Nephron progenitor cell (in vitro differentiated cells): ENCODE measurements at regions not wholly inside any gene's neighbourhood (a gene's known extent, or its start where the extent isn't known, plus 50 kb on each side); places are given as distances from the start of the nearest gene placed in this dataset.

Source experiments
- DNase-seq: peaks from one replicate; pipeline ENCODE4 v3.0.0; 2021
- H3K27ac Mint-ChIP-seq: 2 replicates; pipeline ENCODE4 v1.8.0; 2021; ENCODE audit warnings: mild to moderate bottlenecking, moderate library complexity, mixed read lengths
- H3K27me3 Mint-ChIP-seq: 2 replicates; pipeline ENCODE4 v1.8.0; 2021; ENCODE audit warnings: mild to moderate bottlenecking, low read depth, mixed read lengths; ENCODE audit not compliant: poor library complexity
- H3K36me3 Mint-ChIP-seq: 2 replicates; pipeline ENCODE4 v1.8.0; 2021; ENCODE audit warnings: low read depth, mixed read lengths
- H3K4me1 Mint-ChIP-seq: 2 replicates; pipeline ENCODE4 v1.8.0; 2021; ENCODE audit warnings: mixed read lengths
- H3K4me3 Mint-ChIP-seq: 2 replicates; pipeline ENCODE4 v1.8.0; 2021; ENCODE audit warnings: mild to moderate bottlenecking, moderate library complexity, mixed read lengths
- H3K9me3 Mint-ChIP-seq: 2 replicates; pipeline ENCODE4 v1.8.0; 2021; ENCODE audit warnings: mild to moderate bottlenecking, moderate library complexity, mixed read lengths
- TF ChIP-seq, protein P1 (sequence below): fragments of 200-600 bp; sonication (generic); IDR thresholded peaks from 2 replicates; pipeline ENCODE4 v1.5.0; 2021; ENCODE audit warnings: antibody characterized with exemption

DNA sequence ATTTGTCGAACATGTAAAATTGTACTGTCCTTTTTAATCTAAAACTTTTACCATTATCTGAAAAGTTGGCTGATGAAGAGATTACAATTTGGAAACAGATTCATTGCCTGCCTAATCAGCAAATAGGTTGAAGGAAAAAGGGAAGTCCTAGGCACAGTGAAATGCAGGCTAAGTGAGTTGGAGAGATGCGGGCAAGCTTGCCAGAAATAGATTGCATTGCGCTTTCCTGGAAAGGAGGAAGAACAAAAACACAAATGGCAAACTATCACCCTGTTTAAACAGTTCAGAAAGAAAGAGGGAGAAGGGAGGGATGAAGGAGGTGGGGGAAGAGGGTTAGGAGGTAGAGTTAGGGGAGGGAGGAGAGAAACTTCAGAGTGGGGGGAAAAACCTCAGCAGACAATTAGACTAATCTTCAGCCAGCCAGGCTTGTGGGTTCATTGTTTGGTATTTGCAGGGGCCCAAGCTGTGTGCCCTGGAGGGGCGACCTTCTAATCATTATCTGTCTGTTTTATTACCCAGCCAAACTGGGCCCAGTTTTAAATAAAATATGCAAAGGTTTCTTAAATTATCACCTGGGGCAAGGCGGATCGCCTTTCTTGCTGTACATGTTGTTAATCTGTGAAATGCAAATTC, 465.2 kb downstream of the TFAP2B start:
- peaks cover 15% of the 10 kb centered on the region for H3K4me1 Mint-ChIP-seq
- TF ChIP-seq, protein P1, sequence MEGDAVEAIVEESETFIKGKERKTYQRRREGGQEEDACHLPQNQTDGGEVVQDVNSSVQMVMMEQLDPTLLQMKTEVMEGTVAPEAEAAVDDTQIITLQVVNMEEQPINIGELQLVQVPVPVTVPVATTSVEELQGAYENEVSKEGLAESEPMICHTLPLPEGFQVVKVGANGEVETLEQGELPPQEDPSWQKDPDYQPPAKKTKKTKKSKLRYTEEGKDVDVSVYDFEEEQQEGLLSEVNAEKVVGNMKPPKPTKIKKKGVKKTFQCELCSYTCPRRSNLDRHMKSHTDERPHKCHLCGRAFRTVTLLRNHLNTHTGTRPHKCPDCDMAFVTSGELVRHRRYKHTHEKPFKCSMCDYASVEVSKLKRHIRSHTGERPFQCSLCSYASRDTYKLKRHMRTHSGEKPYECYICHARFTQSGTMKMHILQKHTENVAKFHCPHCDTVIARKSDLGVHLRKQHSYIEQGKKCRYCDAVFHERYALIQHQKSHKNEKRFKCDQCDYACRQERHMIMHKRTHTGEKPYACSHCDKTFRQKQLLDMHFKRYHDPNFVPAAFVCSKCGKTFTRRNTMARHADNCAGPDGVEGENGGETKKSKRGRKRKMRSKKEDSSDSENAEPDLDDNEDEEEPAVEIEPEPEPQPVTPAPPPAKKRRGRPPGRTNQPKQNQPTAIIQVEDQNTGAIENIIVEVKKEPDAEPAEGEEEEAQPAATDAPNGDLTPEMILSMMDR, result no peak
- H3K9me3 Mint-ChIP-seq, result peaks cover 7% of the 10 kb centered on the region
- H3K4me3 Mint-ChIP-seq, result no peak overlapping the region
- no peaks in the 10 kb centered on the region for H3K36me3 Mint-ChIP-seq
- H3K27ac Mint-ChIP-seq, result no peak overlapping the region
- peaks cover 2% of the 10 kb centered on the region for H3K27me3 Mint-ChIP-seq
- no peak for DNase-seq

GRCh38 chr6:51285876-51286275, 467.2 kb downstream of the TFAP2B start:
- TF ChIP-seq, protein P1, result no peak
- H3K36me3 Mint-ChIP-seq, result no peaks in the 10 kb centered on the region
- no peak overlapping the region for H3K27ac Mint-ChIP-seq
- H3K4me3 Mint-ChIP-seq, result no peak overlapping the region
- H3K9me3 Mint-ChIP-seq, result peaks cover 2% of the 10 kb centered on the region
- H3K4me1 Mint-ChIP-seq, result peaks cover 15% of the 10 kb centered on the region
- no peak for DNase-seq
- H3K27me3 Mint-ChIP-seq, result peaks cover 2% of the 10 kb centered on the region

DNA sequence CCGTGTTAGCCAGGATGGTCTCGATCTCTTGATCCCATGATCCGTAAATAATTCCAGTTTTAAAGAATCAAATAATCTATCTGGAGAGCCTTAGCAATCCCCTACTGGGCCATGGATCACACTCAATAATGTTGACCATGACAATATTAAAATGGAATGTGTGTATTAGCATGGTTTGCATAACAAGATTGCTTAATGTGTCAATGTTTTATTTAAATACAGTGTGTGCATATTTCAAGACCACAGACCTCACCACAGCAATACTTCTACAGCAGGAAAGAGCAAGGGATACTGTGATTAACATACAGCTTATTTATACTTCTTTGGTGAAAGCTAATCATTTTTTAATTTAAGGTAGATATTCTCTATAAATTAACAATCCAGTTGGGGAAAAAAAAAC, 470.4 kb downstream of the TFAP2B start:
- H3K9me3 Mint-ChIP-seq, result no peaks in the 10 kb centered on the region

DNA sequence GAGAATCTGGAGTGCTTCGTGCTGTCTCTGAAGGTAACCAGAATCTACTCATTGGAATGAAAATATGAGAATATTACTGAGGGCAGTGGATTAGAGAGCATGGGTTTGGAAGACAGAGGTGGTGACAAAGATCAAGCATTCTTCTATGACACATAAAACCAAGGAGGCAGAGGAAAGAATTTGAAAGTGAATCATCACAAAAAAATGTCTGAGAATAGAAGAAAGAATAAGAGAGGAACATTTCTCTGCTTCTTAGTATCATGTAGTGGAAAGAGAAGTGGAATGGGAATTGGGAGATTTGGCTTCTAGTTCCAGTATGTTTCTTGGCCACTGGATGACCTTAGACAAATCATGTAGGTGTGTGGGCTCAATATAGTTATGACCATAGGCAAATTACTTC, 474.0 kb downstream of the TFAP2B start:
- no peaks in the 10 kb centered on the region for H3K36me3 Mint-ChIP-seq
- H3K4me3 Mint-ChIP-seq, result no peak overlapping the region
- H3K27me3 Mint-ChIP-seq, result peaks cover 5% of the 10 kb centered on the region
- no peak overlapping the region for H3K27ac Mint-ChIP-seq
- TF ChIP-seq, protein P1, result no peak
- no peaks in the 10 kb centered on the region for H3K9me3 Mint-ChIP-seq
- peaks cover 5% of the 10 kb centered on the region for H3K4me1 Mint-ChIP-seq
- no peak for DNase-seq

More for the DNA sequence above, 470.4 kb downstream of the TFAP2B start:
- Mint-ChIP-seq H3K4me3 (no peak overlapping the region), H3K4me1 (peaks cover 14% of the 10 kb centered on the region), H3K36me3 (no peaks in the 10 kb centered on the region), H3K27ac (no peak overlapping the region), H3K27me3 (peaks cover 5% of the 10 kb centered on the region)
- TF ChIP-seq, protein P1, result no peak
- DNase-seq, result no peak

GRCh38 chr6:51299621-51300380, 481.1 kb downstream of the TFAP2B start:
- no peak overlapping the region for H3K27ac Mint-ChIP-seq
- no peak for DNase-seq

More at GRCh38 chr6:51299621-51300380, 481.1 kb downstream of the TFAP2B start:
- H3K27me3 Mint-ChIP-seq, result no peaks in the 10 kb centered on the region
- TF ChIP-seq, protein P1, result no peak
- H3K36me3 Mint-ChIP-seq, result no peaks in the 10 kb centered on the region
- no peak overlapping the region for H3K4me3 Mint-ChIP-seq
- no peaks in the 10 kb centered on the region for H3K4me1 Mint-ChIP-seq
- H3K9me3 Mint-ChIP-seq, result no peaks in the 10 kb centered on the region
